ENCODE measurements at regions not wholly inside any gene's neighbourhood (a gene's known extent, or its start where the extent isn't known, plus 50 kb on each side); places are given as distances from the start of the nearest gene placed in this dataset.

GRCh38 chr3:107206945-107207344 is 170.3 kb upstream of the CCDC54 start:
- Histone ChIP-seq H3K9me3 (replicated peaks) (no peaks in the 10 kb centered on the region), H3K27ac (replicated peaks) (peak overlapping the region; percentile 82), H3K4me1 (peaks cover 57% of the 10 kb centered on the region), H3K27me3 (ENCODE audit: low read depth) (no peaks in the 10 kb centered on the region), H3K36me3 (no peaks in the 10 kb centered on the region), H3K4me3 (no peak overlapping the region)
- DNase-seq, result no peak
- intact Hi-C loops (cut with micrococcal nuclease), result no loop called here
- TF ChIP-seq CTCF (IDR thresholded peaks at IDR 0.05; ENCODE audit: borderline replicate concordance), result no peak

GRCh38 chr3:107208100-107208499 is 169.1 kb upstream of the CCDC54 start:
- H3K27ac ChIP-seq (replicated peaks), result peak overlapping the region; percentile 82
- no peaks in the 10 kb centered on the region for H3K27me3 ChIP-seq (ENCODE audit: low read depth)
- H3K36me3 ChIP-seq, result no peaks in the 10 kb centered on the region
- intact Hi-C loops (cut with micrococcal nuclease), result no loop called here
- TF ChIP-seq CTCF (IDR thresholded peaks at IDR 0.05; ENCODE audit: borderline replicate concordance), result no peak
- H3K4me1 ChIP-seq, result peaks cover 69% of the 10 kb centered on the region
- H3K4me3 ChIP-seq, result peak overlapping the region; percentile 18
- H3K9me3 ChIP-seq (replicated peaks), result no peaks in the 10 kb centered on the region
- no peak for DNase-seq

GRCh38 chr3:107208796-107209195 is 168.4 kb upstream of the CCDC54 start:
- Histone ChIP-seq H3K27ac (replicated peaks) (peak overlapping the region; percentile 82), H3K27me3 (ENCODE audit: low read depth) (no peaks in the 10 kb centered on the region), H3K4me3 (peak overlapping the region; percentile 18), H3K9me3 (replicated peaks) (no peaks in the 10 kb centered on the region), H3K4me1 (peaks cover 72% of the 10 kb centered on the region), H3K36me3 (no peaks in the 10 kb centered on the region)
- TF ChIP-seq CTCF (IDR thresholded peaks at IDR 0.05; ENCODE audit: borderline replicate concordance), result no peak
- intact Hi-C loops (cut with micrococcal nuclease), result no loop called here
- no peak for DNase-seq

GRCh38 chr3:107209302-107209990 is 167.8 kb upstream of the CCDC54 start:
- H3K27me3 ChIP-seq (ENCODE audit: low read depth), result no peaks in the 10 kb centered on the region
- peak overlapping the region; percentile 18 for H3K4me3 ChIP-seq
- H3K27ac ChIP-seq (replicated peaks), result peak overlapping the region; percentile 82
- no peaks in the 10 kb centered on the region for H3K9me3 ChIP-seq (replicated peaks)
- H3K4me1 ChIP-seq, result peaks cover 72% of the 10 kb centered on the region
- H3K36me3 ChIP-seq, result no peaks in the 10 kb centered on the region
- TF ChIP-seq CTCF (IDR thresholded peaks at IDR 0.05; ENCODE audit: borderline replicate concordance), result no peak
- DNase-seq, result no peak
- intact Hi-C loops (cut with micrococcal nuclease), result no loop called here

- no peak overlapping the region for H3K4me3 ChIP-seq
- intact Hi-C loops (cut with micrococcal nuclease), result no loop called here
- H3K27ac ChIP-seq (replicated peaks), result no peak overlapping the region
- no peaks in the 10 kb centered on the region for H3K36me3 ChIP-seq
- H3K27me3 ChIP-seq (ENCODE audit: low read depth), result no peaks in the 10 kb centered on the region
- peaks cover 72% of the 10 kb centered on the region for H3K4me1 ChIP-seq
- no peak for DNase-seq
- TF ChIP-seq CTCF (IDR thresholded peaks at IDR 0.05; ENCODE audit: borderline replicate concordance), result no peak
- H3K9me3 ChIP-seq (replicated peaks), result peaks cover 7% of the 10 kb centered on the region
These were observed 165.6 kb upstream of the CCDC54 start for GRCh38 chr3:107211608-107212007.
